Neutrophil (primary cell): ENCODE measurements at regions not wholly inside any gene's neighbourhood (a gene's known extent, or its start where the extent isn't known, plus 50 kb on each side); places are given as distances from the start of the nearest gene placed in this dataset.

Experiments used
- H3K27ac ChIP-seq: fragments of 200-600 bp; sonication (generic); 2 replicates; pipeline ENCODE4 v1.5.1; 2016; ENCODE audit warnings: mild to moderate bottlenecking, moderate library complexity
- H3K27me3 ChIP-seq: fragments of 200-600 bp; sonication (generic); 2 replicates; pipeline ENCODE4 v1.6.0; 2016; ENCODE audit warnings: mild to moderate bottlenecking
- H3K36me3 ChIP-seq: fragments of 200-600 bp; sonication (generic); 2 replicates; pipeline ENCODE4 v1.5.1; 2017
- H3K4me1 ChIP-seq, 2 experiments: fragments of 200-600 bp in 1 of 2; sonication (generic) in 1 of 2; 1 replicate in 1 of 2; 2 replicates in 1 of 2; pipeline versions ENCODE4 v1.5.1 to v1.6.1; 2013 to 2016; ENCODE audit warnings: low read depth in 1 of 2, low read length in 1 of 2, mild to moderate bottlenecking in 1 of 2, moderate library complexity in 1 of 2; ENCODE audit not compliant: control insufficient read depth in 1 of 2, insufficient read depth in 1 of 2
- H3K4me3 ChIP-seq, 2 experiments: fragments of 200-600 bp in 1 of 2; sonication (generic) in 1 of 2; 1 replicate in 1 of 2; 2 replicates in 1 of 2; pipeline ENCODE4 v1.5.1; 2013 to 2016; ENCODE audit warnings: low read depth in 1 of 2, low read length in 1 of 2, mild to moderate bottlenecking in 1 of 2, moderate library complexity in 1 of 2
- H3K9me3 ChIP-seq: fragments of 200-600 bp; sonication (generic); 2 replicates; pipeline ENCODE4 v1.5.1; 2016
- TF ChIP-seq, protein P1 (sequence below): fragments of 200-600 bp; sonication (generic); IDR thresholded peaks from 2 replicates; pipeline ENCODE4 v1.5.1; 2016; ENCODE audit warnings: antibody characterized with exemption

DNA sequence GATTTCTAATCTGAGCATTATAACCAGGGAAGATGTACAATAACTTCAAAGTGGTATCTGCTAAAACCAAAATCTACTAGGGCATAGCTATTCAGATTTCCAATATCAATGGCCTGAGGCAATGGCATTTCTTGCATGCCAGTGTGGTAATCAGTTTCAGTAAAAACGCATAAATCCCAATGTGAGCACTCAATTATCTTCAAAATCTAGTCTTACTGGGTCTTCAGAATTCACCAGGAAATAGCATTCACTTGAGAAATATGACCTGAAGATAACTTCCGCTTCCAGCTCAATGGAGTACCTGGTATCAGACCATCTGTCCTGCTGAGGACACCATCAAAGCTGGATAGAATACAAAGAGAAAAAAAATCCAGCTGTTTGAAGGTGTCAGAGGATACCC, 72.4 kb downstream of the TRIL start:
- no peak overlapping the region for H3K4me3 ChIP-seq
- H3K27ac ChIP-seq: no peak overlapping the region
- no peaks in the 10 kb centered on the region for H3K36me3 ChIP-seq
- no peaks in the 10 kb centered on the region for H3K4me1 ChIP-seq
- peaks cover 66% of the 10 kb centered on the region for H3K27me3 ChIP-seq
- no peaks in the 10 kb centered on the region for H3K9me3 ChIP-seq
- TF ChIP-seq, protein P1, sequence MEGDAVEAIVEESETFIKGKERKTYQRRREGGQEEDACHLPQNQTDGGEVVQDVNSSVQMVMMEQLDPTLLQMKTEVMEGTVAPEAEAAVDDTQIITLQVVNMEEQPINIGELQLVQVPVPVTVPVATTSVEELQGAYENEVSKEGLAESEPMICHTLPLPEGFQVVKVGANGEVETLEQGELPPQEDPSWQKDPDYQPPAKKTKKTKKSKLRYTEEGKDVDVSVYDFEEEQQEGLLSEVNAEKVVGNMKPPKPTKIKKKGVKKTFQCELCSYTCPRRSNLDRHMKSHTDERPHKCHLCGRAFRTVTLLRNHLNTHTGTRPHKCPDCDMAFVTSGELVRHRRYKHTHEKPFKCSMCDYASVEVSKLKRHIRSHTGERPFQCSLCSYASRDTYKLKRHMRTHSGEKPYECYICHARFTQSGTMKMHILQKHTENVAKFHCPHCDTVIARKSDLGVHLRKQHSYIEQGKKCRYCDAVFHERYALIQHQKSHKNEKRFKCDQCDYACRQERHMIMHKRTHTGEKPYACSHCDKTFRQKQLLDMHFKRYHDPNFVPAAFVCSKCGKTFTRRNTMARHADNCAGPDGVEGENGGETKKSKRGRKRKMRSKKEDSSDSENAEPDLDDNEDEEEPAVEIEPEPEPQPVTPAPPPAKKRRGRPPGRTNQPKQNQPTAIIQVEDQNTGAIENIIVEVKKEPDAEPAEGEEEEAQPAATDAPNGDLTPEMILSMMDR: no peak

DNA sequence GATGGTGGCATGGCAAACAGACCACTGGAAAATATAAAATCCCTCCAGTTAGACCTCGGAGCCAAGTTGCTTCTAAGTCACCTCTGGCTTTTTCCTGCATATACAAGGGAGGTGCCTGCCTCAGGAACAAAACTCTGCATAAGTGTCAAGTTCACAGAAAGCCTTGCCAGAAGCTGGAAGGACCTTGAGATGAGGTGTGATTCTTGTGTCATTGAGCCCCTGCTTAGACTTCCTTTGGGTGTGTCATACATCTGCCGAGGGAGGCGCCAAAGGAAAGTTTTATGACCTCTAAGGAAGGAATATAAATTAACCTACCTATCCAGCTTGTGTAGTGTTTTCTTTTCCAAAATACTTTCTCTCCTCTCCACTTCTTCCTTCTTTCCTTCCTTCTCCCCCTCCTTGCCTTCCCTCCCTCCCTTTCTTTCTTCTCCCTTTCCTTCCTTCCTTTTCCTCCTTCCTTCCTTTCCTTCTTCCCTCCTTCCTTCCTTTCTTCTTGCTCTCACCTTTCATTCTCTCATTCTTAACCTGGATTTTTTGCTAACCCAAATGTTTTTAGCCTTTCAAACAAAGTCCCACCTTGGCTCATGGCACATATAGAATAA, 75.2 kb downstream of the TRIL start:
- no peak overlapping the region for H3K4me3 ChIP-seq
- TF ChIP-seq, protein P1: no peak
- H3K27me3 ChIP-seq: peaks cover 84% of the 10 kb centered on the region
- H3K36me3 ChIP-seq: no peaks in the 10 kb centered on the region
- H3K4me1 ChIP-seq: no peaks in the 10 kb centered on the region
- H3K27ac ChIP-seq: no peak overlapping the region
- no peaks in the 10 kb centered on the region for H3K9me3 ChIP-seq

DNA sequence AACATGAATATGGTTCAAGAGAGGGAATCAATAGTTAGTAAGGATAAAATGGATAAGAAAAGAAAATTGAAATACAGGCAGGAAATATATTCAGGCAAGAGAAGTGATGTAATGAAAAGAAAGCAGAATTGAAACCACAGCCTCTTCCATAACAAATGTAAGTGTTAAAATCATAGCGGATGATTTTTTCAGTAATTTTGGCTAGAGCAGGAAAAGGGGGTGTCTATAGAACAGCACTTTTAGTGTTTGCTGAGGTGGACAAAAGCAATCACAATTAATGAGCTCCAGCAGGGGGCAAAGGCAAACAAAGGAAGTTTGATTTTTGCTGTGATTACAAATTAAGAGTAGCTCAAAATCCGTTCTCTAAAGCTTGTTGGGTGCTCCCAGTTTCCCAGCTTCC, 79.0 kb downstream of the TRIL start:
- Histone ChIP-seq H3K27me3 (peaks cover 60% of the 10 kb centered on the region), H3K9me3 (no peaks in the 10 kb centered on the region), H3K36me3 (no peaks in the 10 kb centered on the region), H3K27ac (no peak overlapping the region), H3K4me1 (no peaks in the 10 kb centered on the region), H3K4me3 (no peak overlapping the region)
- TF ChIP-seq, protein P1: no peak

DNA sequence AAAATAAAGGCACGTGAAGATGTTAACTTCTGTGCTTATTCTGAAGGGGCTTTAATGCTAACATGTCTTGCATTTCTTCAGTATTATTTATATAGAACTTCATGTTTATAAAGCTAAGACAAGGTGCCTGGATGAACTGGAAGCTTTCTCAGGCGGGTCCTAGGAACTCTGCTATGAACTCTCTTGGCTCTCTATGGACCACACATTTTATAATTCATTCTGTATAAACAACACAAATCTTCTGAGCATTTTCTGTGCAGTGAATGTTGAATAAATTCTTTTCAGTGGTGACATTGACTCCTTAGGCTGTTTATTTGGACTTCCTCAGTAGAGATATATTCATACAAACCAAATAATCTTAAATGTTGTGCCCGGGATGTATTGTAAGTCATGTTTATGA, 79.6 kb downstream of the TRIL start:
- no peak overlapping the region for H3K4me3 ChIP-seq
- H3K27ac ChIP-seq: no peak overlapping the region
- H3K36me3 ChIP-seq: no peaks in the 10 kb centered on the region
- H3K9me3 ChIP-seq: no peaks in the 10 kb centered on the region
- no peaks in the 10 kb centered on the region for H3K4me1 ChIP-seq
- TF ChIP-seq, protein P1: no peak
- peaks cover 54% of the 10 kb centered on the region for H3K27me3 ChIP-seq
